ENCODE measurements at regions not wholly inside any gene's neighbourhood (a gene's known extent, or its start where the extent isn't known, plus 50 kb on each side); places are given as distances from the start of the nearest gene placed in this dataset.

DNA sequence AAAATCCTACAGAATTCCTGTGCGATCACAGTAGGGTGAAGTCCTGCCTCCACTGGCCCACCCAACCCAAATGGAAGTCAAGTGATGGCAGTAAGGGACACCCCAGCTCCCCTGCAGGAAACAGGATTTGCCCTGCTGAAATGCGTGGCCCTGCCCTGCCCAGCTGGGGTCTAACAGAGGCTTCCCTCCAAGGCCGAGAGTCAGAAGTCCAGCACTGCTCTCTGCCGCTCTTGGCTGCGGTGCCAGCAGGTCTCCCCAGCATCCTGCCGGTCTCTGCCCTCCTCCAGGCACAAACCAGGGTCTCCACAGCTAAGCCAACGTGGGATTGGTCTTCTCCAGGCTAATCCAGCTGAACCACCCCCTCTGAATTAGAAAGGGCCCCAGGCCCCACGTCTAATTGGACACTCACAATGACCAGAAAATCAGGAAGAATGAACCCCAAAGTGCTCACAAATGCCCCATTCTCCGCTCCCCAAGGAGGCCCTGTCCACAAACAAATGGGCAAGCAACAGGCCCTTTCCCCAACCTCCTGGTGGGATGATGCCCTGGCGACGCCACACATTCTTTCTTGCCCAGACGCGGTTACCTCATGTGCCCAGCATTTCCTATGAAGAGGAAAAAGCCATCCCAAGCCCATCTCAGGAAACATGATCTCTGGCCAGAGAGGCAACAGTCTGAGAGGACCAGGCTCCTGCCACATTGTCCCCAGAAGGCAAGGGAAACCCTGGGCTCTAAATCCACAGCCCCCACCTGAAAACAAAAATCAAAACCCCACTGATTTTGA is 117.2 kb downstream of the BANF2 start:
- DNase-seq: no peak
- Histone ChIP-seq H3K4me3 (no peak overlapping the region), H3K36me3 (no peaks in the 10 kb centered on the region), H3K27ac (no peak overlapping the region), H3K27me3 (no peaks in the 10 kb centered on the region), H3K4me1 (peaks cover 5 to 7% (median 6%) of the 10 kb centered on the region in 4 donors), H3K9me3 (peaks cover 0 to 6% (median 0%) of the 10 kb centered on the region in 4 donors)
- TF ChIP-seq, protein P1, sequence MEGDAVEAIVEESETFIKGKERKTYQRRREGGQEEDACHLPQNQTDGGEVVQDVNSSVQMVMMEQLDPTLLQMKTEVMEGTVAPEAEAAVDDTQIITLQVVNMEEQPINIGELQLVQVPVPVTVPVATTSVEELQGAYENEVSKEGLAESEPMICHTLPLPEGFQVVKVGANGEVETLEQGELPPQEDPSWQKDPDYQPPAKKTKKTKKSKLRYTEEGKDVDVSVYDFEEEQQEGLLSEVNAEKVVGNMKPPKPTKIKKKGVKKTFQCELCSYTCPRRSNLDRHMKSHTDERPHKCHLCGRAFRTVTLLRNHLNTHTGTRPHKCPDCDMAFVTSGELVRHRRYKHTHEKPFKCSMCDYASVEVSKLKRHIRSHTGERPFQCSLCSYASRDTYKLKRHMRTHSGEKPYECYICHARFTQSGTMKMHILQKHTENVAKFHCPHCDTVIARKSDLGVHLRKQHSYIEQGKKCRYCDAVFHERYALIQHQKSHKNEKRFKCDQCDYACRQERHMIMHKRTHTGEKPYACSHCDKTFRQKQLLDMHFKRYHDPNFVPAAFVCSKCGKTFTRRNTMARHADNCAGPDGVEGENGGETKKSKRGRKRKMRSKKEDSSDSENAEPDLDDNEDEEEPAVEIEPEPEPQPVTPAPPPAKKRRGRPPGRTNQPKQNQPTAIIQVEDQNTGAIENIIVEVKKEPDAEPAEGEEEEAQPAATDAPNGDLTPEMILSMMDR (IDR thresholded peaks at IDR 0.05): no peak
- TF ChIP-seq EP300 (IDR thresholded peaks at IDR 0.05): no peak
- no peak for TF ChIP-seq POLR2A (IDR thresholded peaks at IDR 0.05)
- WGBS, 5 donors: 86 to 93% (median 91%) methylated on average over 7 to 13 of the region's 13 CpGs
- intact Hi-C loops (cut with DNase I; ENCODE audit: low total_unique reads): no loop called here

DNA sequence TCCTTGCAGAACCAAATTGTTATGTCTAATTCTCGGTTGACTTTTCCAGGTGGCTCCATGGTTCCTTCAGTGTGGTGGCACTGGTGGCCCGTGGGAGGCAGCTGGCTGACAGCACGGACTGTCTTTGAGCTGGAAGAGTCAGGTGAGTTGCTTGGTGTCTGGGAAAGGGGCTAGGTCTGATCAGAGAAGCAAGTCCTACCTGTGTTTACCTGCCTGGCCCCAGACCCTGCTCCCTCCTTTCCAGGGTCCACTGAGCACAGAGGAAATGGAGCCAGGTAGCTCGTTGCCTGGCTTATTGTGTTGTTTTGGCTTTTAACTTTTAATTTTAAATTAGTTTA is 111.8 kb downstream of the BANF2 start:
- no peaks in the 10 kb centered on the region for H3K36me3 ChIP-seq
- no peak for DNase-seq
- no peaks in the 10 kb centered on the region for H3K27me3 ChIP-seq
- H3K27ac ChIP-seq: no peak overlapping the region
- intact Hi-C loops (cut with DNase I; ENCODE audit: low total_unique reads): no loop called here
- H3K4me1 ChIP-seq: peaks cover 13 to 47% (median 30%) of the 10 kb centered on the region in 4 donors
- H3K4me3 ChIP-seq: no peak overlapping the region
- H3K9me3 ChIP-seq: no peaks in the 10 kb centered on the region
- WGBS, 5 donors: 84 to 89% (median 88%) methylated on average over 4 of the region's 4 CpGs
- TF ChIP-seq EP300 (IDR thresholded peaks at IDR 0.05) (no peak), POLR2A (IDR thresholded peaks at IDR 0.05) (no peak)
- TF ChIP-seq, protein P1 (IDR thresholded peaks at IDR 0.05): no peak

DNA sequence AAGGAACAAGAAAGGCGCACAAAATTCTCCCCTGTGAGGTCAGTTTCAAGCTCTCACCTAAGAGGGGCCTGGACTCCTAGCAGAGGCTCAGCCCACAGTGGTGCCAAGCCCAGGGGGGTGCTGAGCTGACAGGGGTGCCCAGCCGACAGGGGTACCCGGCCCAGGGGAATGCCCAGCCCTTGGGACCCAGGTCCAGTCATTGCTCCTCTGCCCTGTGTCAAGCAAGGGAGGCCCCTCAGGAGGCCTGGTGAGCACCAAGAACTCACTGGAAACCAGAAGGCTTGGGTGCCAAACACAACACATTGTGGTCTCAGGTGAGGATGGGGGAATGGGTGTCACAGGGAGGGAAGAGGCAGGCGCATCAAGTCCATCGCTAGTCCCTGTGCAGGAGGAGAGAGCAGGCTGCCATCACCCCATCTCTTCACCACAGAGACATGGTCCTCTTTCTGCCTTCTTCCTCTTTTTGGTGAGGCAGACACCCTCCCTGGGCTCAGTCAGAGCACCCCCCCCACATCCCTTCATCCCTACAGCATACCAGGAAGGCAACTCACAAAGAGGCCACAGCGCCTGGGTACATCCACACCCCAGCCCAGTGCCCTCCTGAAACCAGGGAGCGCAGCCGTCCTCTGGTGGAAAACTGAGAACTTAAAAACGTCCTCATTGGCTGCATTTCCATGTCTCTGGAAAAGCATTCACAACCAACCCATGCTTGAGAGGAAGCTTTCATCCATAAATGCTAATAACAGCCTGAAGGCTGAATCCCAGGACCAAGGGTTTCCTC is 111.3 kb downstream of the BANF2 start:
- intact Hi-C loops (cut with DNase I; ENCODE audit: low total_unique reads): no loop called here
- H3K4me1 ChIP-seq: peaks cover 19 to 52% (median 35%) of the 10 kb centered on the region in 4 donors
- H3K36me3 ChIP-seq: no peaks in the 10 kb centered on the region
- no peaks in the 10 kb centered on the region for H3K27me3 ChIP-seq
- no peak overlapping the region for H3K4me3 ChIP-seq
- peak overlapping the region in 2 of 5 donors; percentile 82 to 83 for H3K27ac ChIP-seq
- TF ChIP-seq, protein P1 (IDR thresholded peaks at IDR 0.05): no peak
- TF ChIP-seq EP300 (IDR thresholded peaks at IDR 0.05) (no peak), POLR2AphosphoS5 (IDR thresholded peaks at IDR 0.05) (no peak), POLR2A (IDR thresholded peaks at IDR 0.05) (no peak)
- DNase-seq: no peak
- WGBS, 5 donors: 89 to 91% (median 90%) methylated on average over 9 of the region's 9 CpGs
- no peaks in the 10 kb centered on the region for H3K9me3 ChIP-seq

DNA sequence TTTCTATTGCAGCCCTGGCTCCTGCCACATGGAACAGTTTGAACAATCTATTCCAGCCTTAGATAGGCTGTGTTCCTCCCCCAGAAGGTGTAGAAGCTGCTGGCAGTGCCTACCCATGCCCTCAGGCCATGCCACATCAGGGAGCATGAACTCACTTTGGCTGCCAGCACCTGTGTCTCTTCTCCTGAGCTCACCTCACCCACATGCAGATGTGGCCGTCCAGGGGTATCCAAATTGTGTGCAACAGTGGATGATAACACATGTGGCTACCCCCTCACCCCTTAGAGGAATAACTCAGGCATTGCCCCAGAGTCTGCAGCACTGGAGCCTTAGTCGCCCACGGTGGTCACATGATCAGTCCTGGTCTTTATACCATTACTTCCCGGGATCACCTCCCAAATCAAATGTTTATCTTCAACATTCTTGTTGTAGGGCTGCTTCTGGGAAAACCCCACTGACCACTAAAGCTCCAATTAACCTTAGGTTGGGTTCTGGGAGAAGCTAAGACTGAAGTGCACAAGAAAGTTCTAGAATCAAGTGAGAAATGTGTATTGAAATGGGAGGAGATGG is 110.4 kb downstream of the BANF2 start:
- Histone ChIP-seq H3K27me3 (no peaks in the 10 kb centered on the region), H3K9me3 (no peaks in the 10 kb centered on the region), H3K27ac (peak overlapping the region in 4 of 5 donors; percentile 26 to 83 (median 74)), H3K4me1 (peaks cover 20 to 55% (median 36%) of the 10 kb centered on the region in 4 donors), H3K4me3 (no peak overlapping the region), H3K36me3 (no peaks in the 10 kb centered on the region)
- TF ChIP-seq POLR2A (IDR thresholded peaks at IDR 0.05) (no peak), POLR2AphosphoS5 (IDR thresholded peaks at IDR 0.05) (peak in 1 of 3 donors; percentile 68), EP300 (IDR thresholded peaks at IDR 0.05) (no peak)
- TF ChIP-seq, protein P1 (IDR thresholded peaks at IDR 0.05): no peak
- DNase-seq: no peak
- WGBS, 5 donors: 26 to 44% (median 35%) methylated on average over 3 to 4 of the region's 4 CpGs
- intact Hi-C loops (cut with DNase I; ENCODE audit: low total_unique reads): no loop called here

Measured in stomach (tissue), 8 donors.